Astrocyte of the spinal cord (primary cell): ENCODE measurements at regions not wholly inside any gene's neighbourhood (a gene's known extent, or its start where the extent isn't known, plus 50 kb on each side); places are given as distances from the start of the nearest gene placed in this dataset.

ENCODE experiments used
- DNase-seq: peaks from one replicate; pipeline ENCODE4 v3.0.0; 2011; ENCODE audit warnings: low read depth, low spot score
- H3K4me3 ChIP-seq: 2 replicates; pipeline ENCODE4 v1.5.1; 2011; ENCODE audit warnings: low read depth, mild to moderate bottlenecking, low read length, moderate library complexity
- in situ Hi-C: cut with HindIII; loops from 2 replicates; pipeline ENCODE4 v1.10.0; 2017; ENCODE audit warnings: low sequenced_read_pairs
- TF ChIP-seq, protein P1 (sequence below): IDR thresholded peaks from 2 replicates; pipeline ENCODE4 v1.5.1; 2012; ENCODE audit warnings: low read depth, mild to moderate bottlenecking, low read length, inconsistent platforms

DNA sequence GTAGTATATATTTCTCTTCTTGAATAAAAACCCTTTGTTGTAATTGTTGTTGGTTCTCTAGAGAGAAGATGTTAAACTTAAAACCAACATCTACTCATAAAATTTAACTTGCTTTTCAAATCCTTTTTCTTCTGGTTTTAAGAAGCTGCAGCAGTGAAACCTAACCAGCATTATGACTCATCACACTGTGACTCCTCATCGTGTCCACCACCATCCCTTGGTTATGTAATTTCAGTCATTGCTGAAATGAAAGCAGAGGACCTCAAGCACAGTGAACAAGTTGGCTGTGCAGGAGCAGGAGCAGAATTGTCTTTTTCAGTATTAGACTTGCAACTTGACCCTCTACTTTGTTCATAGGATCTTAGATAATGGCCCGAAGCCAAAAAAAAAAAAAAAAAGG lies 64.9 kb upstream of the HTR2A start:
- TF ChIP-seq, protein P1, sequence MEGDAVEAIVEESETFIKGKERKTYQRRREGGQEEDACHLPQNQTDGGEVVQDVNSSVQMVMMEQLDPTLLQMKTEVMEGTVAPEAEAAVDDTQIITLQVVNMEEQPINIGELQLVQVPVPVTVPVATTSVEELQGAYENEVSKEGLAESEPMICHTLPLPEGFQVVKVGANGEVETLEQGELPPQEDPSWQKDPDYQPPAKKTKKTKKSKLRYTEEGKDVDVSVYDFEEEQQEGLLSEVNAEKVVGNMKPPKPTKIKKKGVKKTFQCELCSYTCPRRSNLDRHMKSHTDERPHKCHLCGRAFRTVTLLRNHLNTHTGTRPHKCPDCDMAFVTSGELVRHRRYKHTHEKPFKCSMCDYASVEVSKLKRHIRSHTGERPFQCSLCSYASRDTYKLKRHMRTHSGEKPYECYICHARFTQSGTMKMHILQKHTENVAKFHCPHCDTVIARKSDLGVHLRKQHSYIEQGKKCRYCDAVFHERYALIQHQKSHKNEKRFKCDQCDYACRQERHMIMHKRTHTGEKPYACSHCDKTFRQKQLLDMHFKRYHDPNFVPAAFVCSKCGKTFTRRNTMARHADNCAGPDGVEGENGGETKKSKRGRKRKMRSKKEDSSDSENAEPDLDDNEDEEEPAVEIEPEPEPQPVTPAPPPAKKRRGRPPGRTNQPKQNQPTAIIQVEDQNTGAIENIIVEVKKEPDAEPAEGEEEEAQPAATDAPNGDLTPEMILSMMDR: no peak
- in situ Hi-C loops: no loop called here
- peak; percentile 87 for DNase-seq
- H3K4me3 ChIP-seq: no peak overlapping the region

DNA sequence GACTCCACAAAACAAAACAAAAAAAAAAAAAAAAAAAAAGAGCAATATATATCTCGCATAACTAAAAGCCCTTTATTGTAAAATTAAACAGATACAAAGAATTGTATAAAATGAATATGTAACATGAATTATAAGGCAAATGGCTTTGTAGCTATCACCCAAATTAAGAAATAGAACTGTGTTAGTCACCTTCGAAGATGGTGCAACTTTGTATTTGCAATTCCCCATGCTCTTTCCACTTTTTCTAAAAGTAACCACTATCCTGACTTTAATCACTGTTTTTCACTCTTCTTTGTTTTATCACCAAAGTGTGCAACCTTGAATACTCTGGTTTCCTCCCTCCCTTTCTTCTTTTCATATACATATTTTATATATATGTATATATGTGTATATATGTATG lies 57.1 kb upstream of the HTR2A start:
- DNase-seq: no peak
- H3K4me3 ChIP-seq: no peak overlapping the region
- in situ Hi-C loops: no loop called here
- TF ChIP-seq, protein P1: no peak

DNA sequence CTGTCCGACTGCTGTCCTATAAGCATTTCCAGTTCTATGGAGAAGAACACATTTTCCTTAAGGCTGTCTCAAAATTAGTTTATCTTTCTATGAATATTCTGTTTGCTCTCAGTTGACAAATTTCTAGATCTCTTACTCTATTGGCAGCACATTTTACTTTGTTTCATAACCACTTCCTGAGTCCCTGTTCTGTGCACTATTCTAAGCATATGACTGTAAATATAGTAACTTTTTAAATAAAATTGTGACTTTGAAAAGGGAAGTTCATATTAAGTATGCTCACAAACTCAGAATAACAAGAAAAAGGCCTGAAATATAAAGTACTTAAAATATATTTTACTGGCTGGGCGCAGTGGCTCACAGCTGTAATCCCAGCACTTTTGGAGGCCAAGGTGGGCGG lies 56.5 kb upstream of the HTR2A start:
- in situ Hi-C loops: no loop called here
- DNase-seq: no peak
- TF ChIP-seq, protein P1: no peak
- no peak overlapping the region for H3K4me3 ChIP-seq

- no peak overlapping the region for H3K4me3 ChIP-seq
- TF ChIP-seq, protein P1: no peak
- DNase-seq: peak; percentile 38
- in situ Hi-C loops: no loop called here
Measured at GRCh38 chr13:46951516-46951915, 54.7 kb upstream of the HTR2A start.

GRCh38 chr13:46949211-46949610 lies 52.4 kb upstream of the HTR2A start:
- TF ChIP-seq, protein P1: no peak
- no peak for DNase-seq
- in situ Hi-C loops: no loop called here
- H3K4me3 ChIP-seq: no peak overlapping the region

DNA sequence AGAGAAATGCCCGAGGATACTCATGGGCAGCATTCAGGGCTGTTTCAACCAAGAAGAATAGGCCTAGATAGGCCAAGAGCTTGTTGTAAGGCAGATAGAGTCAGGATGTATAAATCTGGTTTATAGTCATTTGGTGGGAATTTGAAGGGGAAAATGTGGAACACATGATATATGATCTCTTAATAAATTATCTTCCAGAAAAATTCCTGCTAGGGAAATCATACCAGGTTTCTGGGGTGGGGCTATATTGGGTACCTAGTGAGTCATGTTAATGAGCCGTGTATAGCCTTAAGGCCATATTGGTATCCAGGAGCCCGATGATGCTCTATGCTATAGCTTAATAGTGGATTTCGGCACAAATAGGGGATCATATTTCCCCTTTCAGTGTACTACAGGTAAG lies 51.5 kb upstream of the HTR2A start:
- TF ChIP-seq, protein P1: no peak
- DNase-seq: no peak
- in situ Hi-C loops: no loop called here
- H3K4me3 ChIP-seq: no peak overlapping the region
